Gastroesophageal sphincter (tissue), 3 donors: ENCODE measurements at regions not wholly inside any gene's neighbourhood (a gene's known extent, or its start where the extent isn't known, plus 50 kb on each side); places are given as distances from the start of the nearest gene placed in this dataset.

ENCODE experiments used
- EP300 ChIP-seq: sonication (generic); formaldehyde crosslinking; IDR thresholded peaks from one replicate; pipeline ENCODE4 v1.6.1; 2017; ENCODE audit warnings: antibody characterized with exemption, mild to moderate bottlenecking
- POLR2A ChIP-seq, 2 donors: fragments of 450-650 bp; IDR thresholded peaks; one replicate each; pipeline ENCODE4 v1.6.1; 2017; ENCODE audit warnings: antibody characterized with exemption in 2 of 2, mild to moderate bottlenecking in 2 of 2, moderate library complexity in 1 of 2
- POLR2AphosphoS5 ChIP-seq: sonication (generic); formaldehyde crosslinking; IDR thresholded peaks from one replicate; pipeline ENCODE4 v1.6.1; 2017; ENCODE audit warnings: antibody characterized with exemption
- TF ChIP-seq, protein P1 (sequence below), 4 experiments: fragments of 200-600 bp in 2 of 4; fragments of 450-650 bp in 2 of 4; sonication (generic) in 1 of 4; IDR thresholded peaks; one replicate each; pipeline ENCODE4 v1.5.1; 2017 to 2019; ENCODE audit warnings: antibody characterized with exemption in 4 of 4, mild to moderate bottlenecking in 2 of 4, moderate library complexity in 2 of 4

DNA sequence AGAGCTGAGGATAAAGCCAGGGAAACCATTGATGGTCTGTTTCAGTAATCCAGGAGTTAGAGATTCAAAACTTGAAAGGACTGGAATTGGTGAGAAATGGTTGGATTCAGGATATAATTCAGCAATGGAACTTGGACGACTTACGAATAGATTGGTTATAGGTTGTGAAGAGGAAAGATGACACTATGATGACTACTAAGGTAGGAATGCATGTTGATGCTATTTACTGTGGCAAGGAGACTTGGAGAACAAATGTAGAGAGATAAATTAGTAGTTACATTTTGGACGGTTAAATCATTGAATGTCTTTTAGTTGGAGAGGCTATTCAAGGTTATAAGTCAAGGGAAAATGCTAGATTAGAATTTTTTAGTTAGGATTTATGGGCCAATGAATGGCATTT, 365.4 kb upstream of the TECRL start:
- TF ChIP-seq, protein P1, sequence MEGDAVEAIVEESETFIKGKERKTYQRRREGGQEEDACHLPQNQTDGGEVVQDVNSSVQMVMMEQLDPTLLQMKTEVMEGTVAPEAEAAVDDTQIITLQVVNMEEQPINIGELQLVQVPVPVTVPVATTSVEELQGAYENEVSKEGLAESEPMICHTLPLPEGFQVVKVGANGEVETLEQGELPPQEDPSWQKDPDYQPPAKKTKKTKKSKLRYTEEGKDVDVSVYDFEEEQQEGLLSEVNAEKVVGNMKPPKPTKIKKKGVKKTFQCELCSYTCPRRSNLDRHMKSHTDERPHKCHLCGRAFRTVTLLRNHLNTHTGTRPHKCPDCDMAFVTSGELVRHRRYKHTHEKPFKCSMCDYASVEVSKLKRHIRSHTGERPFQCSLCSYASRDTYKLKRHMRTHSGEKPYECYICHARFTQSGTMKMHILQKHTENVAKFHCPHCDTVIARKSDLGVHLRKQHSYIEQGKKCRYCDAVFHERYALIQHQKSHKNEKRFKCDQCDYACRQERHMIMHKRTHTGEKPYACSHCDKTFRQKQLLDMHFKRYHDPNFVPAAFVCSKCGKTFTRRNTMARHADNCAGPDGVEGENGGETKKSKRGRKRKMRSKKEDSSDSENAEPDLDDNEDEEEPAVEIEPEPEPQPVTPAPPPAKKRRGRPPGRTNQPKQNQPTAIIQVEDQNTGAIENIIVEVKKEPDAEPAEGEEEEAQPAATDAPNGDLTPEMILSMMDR (IDR thresholded peaks at IDR 0.05) = no peak
- TF ChIP-seq POLR2AphosphoS5 (no peak), EP300 (no peak), POLR2A (IDR thresholded peaks at IDR 0.05) (no peak)
